ENCODE measurements at regions not wholly inside any gene's neighbourhood (a gene's known extent, or its start where the extent isn't known, plus 50 kb on each side); places are given as distances from the start of the nearest gene placed in this dataset.

- TF ChIP-seq CTCF (IDR thresholded peaks at IDR 0.05) (no peak), POLR2A (IDR thresholded peaks at IDR 0.05) (no peak), EP300 (IDR thresholded peaks at IDR 0.05) (no peak), POLR2AphosphoS5 (IDR thresholded peaks at IDR 0.05) (no peak)
These were observed 82.4 kb upstream of the PLCL2 start for GRCh38 chr3:16802389-16802788.
